ENCODE measurements at regions not wholly inside any gene's neighbourhood (a gene's known extent, or its start where the extent isn't known, plus 50 kb on each side); places are given as distances from the start of the nearest gene placed in this dataset.

DNA sequence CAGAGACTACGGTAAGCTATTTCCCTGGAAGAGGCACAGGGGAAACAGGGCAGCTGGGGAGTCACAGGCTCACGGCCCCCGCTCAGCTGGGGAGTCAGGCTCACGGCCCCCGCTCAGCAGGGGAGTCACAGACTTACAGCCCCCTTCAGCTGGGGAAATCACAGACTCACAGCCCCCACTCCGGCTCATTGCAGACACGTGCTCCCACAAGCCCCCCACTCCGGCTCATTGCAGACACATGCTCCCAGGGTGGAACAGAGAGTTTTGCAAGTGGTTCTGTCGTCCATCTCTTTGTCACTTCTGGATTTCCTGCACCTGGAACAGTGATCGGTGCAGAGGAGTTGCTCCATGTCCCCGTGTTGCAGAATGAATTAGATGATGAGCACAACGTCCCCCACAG is 405.5 kb downstream of the CDH26 start:
- H3K9me3 ChIP-seq, result no peaks in the 10 kb centered on the region
- no peaks in the 10 kb centered on the region for H3K4me1 ChIP-seq
- TF ChIP-seq, protein P1, sequence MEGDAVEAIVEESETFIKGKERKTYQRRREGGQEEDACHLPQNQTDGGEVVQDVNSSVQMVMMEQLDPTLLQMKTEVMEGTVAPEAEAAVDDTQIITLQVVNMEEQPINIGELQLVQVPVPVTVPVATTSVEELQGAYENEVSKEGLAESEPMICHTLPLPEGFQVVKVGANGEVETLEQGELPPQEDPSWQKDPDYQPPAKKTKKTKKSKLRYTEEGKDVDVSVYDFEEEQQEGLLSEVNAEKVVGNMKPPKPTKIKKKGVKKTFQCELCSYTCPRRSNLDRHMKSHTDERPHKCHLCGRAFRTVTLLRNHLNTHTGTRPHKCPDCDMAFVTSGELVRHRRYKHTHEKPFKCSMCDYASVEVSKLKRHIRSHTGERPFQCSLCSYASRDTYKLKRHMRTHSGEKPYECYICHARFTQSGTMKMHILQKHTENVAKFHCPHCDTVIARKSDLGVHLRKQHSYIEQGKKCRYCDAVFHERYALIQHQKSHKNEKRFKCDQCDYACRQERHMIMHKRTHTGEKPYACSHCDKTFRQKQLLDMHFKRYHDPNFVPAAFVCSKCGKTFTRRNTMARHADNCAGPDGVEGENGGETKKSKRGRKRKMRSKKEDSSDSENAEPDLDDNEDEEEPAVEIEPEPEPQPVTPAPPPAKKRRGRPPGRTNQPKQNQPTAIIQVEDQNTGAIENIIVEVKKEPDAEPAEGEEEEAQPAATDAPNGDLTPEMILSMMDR (IDR thresholded peaks at IDR 0.05; ENCODE audit: low read depth, low read length), result no peak
- no peaks in the 10 kb centered on the region for H3K27me3 ChIP-seq
- H3K36me3 ChIP-seq, result no peaks in the 10 kb centered on the region
- H3K4me3 ChIP-seq (ENCODE audit: low read depth, low read length), result no peak overlapping the region
- no peak for DNase-seq

DNA sequence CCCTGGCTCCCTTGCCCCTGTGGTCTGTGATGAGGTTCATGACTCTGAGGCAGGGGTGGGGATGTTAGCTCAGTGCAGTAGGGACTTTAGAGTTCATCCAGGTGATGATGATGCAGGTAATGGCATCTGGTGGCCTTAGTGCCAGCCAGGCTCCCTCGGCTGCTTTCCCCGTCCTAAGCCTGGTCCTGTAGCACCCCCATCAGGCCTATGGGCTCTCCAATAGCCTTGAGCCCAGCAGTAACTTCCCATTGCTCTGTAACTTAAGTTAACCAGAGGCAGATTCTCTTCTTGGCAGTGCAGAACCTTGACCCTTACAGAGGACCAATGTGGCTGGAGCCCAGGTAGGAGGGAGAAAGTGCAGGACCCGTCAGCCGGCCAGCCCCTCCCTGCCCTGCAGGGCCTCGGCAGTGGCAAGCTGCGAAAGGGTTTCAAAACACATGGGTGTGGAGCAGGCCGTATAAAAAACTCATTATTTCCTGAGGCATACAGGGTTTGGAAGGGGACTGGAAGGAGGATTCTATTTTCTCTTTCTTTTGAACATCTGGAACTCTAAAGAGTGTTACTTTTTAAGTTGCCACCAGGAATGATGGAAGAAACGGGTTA is 406.9 kb downstream of the CDH26 start:
- H3K27me3 ChIP-seq, result no peaks in the 10 kb centered on the region
- H3K4me3 ChIP-seq (ENCODE audit: low read depth, low read length), result no peak overlapping the region
- TF ChIP-seq, protein P1 (IDR thresholded peaks at IDR 0.05; ENCODE audit: low read depth, low read length), result no peak
- H3K9me3 ChIP-seq, result no peaks in the 10 kb centered on the region
- H3K4me1 ChIP-seq, result no peaks in the 10 kb centered on the region
- no peaks in the 10 kb centered on the region for H3K36me3 ChIP-seq
- no peak for DNase-seq

DNA sequence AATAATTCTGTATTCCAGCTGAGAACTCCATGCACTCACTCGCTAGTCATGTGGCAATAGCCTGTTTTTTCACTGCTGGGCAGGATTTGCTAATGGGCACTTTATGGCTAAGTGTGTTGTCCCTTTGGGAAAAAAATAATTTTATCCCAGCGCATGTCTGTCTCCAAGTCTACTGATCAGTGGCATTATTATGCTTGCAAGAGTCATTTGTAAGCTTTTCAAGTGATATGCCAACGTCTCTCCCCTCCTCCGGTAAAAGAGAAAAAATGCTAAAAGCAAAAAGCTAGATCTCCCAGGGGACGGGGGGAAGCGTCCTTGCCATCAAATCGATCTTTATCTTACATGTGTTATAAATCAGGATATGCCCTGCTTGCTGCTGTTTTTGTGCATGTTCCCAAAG is 407.7 kb downstream of the CDH26 start:
- DNase-seq, result no peak
- no peaks in the 10 kb centered on the region for H3K4me1 ChIP-seq

DNA sequence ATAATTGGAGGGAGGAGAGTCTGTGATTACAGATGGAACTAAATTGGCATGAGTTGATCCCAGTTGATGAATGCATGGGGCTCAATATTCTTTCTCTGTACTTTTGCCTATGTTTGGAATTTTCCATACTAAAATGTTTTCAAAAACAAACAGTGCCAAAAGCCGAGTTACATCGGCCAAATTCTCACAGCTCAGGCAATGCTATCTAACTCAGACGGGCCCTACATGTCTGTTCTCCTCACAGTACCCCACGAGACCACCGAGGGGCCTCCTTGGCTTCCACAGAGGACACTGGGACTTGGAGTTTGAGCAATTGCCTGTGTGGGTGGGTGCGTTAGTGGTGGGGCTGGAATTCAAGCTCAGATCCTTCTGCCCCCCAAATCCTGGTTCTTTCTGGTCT is 413.2 kb downstream of the CDH26 start:
- DNase-seq, result no peak
- Histone ChIP-seq H3K4me3 (ENCODE audit: low read depth, low read length) (no peak overlapping the region), H3K4me1 (no peaks in the 10 kb centered on the region), H3K9me3 (peaks cover 2% of the 10 kb centered on the region; the same call in 1 of the 2 replicates), H3K36me3 (no peaks in the 10 kb centered on the region), H3K27me3 (no peaks in the 10 kb centered on the region)
- TF ChIP-seq, protein P1 (IDR thresholded peaks at IDR 0.05; ENCODE audit: low read depth, low read length), result no peak

More for the DNA sequence above, 407.7 kb downstream of the CDH26 start:
- H3K27me3 ChIP-seq, result no peaks in the 10 kb centered on the region
- H3K4me3 ChIP-seq (ENCODE audit: low read depth, low read length), result no peak overlapping the region
- TF ChIP-seq, protein P1 (IDR thresholded peaks at IDR 0.05; ENCODE audit: low read depth, low read length), result no peak
- H3K36me3 ChIP-seq, result no peaks in the 10 kb centered on the region
- no peaks in the 10 kb centered on the region for H3K9me3 ChIP-seq

DNA sequence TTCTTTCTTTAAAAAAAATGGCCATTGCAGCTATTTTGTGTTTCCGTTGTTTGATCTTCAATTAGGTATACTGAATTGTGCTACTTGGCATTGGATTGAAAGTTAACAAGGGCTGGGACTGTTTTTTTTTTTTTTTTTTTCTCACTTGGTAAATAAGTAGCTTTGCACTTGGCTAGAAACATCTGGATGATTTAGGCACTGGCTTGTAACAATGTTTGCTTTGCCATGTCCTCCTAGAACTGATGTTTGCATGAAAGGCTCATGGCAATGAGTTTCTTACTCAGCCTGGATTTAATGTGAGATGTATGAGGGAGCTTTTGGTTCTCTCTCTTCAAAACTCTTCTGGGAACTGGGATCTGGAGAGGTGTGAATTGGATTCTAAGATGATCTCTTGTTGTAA is 414.1 kb downstream of the CDH26 start:
- Histone ChIP-seq H3K27me3 (no peaks in the 10 kb centered on the region), H3K9me3 (peaks cover 2% of the 10 kb centered on the region; the same call in 1 of the 2 replicates), H3K4me1 (no peaks in the 10 kb centered on the region), H3K4me3 (ENCODE audit: low read depth, low read length) (no peak overlapping the region), H3K36me3 (no peaks in the 10 kb centered on the region)
- TF ChIP-seq, protein P1 (IDR thresholded peaks at IDR 0.05; ENCODE audit: low read depth, low read length), result no peak
- no peak for DNase-seq

DNA sequence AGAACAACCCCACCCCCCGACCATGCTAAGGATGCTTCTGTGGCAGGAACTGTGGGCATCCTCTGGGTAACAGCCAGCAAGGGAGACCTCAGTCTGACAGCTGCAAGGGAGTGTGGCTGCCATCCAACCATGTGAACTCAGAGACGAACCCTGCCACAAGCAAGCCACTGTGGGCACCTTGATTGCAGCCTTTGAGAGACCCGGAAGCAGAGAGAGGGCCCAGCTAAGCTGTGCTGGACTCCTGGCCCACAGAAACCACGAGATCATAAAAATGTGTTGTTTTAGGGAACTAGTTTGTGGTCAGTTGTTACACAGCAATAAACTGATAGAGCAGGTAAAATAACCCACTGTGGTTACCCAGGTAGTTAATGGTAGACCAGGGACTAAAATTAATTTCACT is 414.6 kb downstream of the CDH26 start:
- no peak overlapping the region for H3K4me3 ChIP-seq (ENCODE audit: low read depth, low read length)
- H3K36me3 ChIP-seq, result no peaks in the 10 kb centered on the region
- TF ChIP-seq, protein P1 (IDR thresholded peaks at IDR 0.05; ENCODE audit: low read depth, low read length), result no peak
- H3K27me3 ChIP-seq, result no peaks in the 10 kb centered on the region
- H3K4me1 ChIP-seq, result no peaks in the 10 kb centered on the region
- no peak for DNase-seq
- H3K9me3 ChIP-seq, result peaks cover 2% of the 10 kb centered on the region; the same call in 1 of the 2 replicates
